ENCODE measurements at regions not wholly inside any gene's neighbourhood (a gene's known extent, or its start where the extent isn't known, plus 50 kb on each side); places are given as distances from the start of the nearest gene placed in this dataset.

DNA sequence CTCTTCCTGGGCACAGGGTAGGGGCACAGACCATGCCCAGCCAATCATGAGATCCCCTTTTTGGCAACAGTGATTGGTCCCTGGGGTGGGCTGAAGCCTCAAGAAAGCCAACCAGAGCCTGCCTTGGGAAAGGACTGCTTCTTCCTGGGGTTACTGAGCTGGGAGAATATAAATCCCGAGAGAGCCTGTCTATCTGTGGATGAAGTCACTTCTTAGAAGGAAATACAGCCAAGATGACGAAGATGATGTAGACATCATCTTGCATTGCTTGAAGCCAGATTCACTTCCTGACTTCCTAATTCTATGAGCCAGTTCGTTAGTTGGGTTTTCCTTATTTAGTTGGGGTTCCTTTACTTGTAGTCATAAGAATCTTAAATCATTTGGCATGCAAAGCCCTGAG is 50.1 kb upstream of the PWWP2A start:
- no peaks in the 10 kb centered on the region for H3K9me3 ChIP-seq (ENCODE audit: control insufficient read depth, insufficient read depth, low read length)
- H4K8ac ChIP-seq (ENCODE audit: low read depth in 2 of 2, low read length in 2 of 2), result peak overlapping the region; percentile 93 to 100
- H3K23ac ChIP-seq (ENCODE audit: low read depth, low read length), result peak overlapping the region; percentile 99
- H2AK5ac ChIP-seq (ENCODE audit: low read depth, low read length), result peak overlapping the region; percentile 99
- dilution Hi-C loops (cut with HindIII; ENCODE audit: low sequenced_read_pairs, unreplicated experiment), result no loop called here
- DNase-seq, result peak; percentile 97
- CTCF ChIA-PET, result no interaction called here
- peak overlapping the region; percentile 92 for H3K56ac ChIP-seq (ENCODE audit: extremely low read depth, insufficient read depth, low read length)
- H3K9ac ChIP-seq (ENCODE audit: low read depth, low read length), result peak overlapping the region; percentile 56
- H3K79me1 ChIP-seq (ENCODE audit: low read depth in 1 of 2, low read length in 2 of 2), result 0 out of 4 replicates have a peak, but pooled peaks cover 0 to 3% of the 10 kb centered on the region in 2 experiments
- peak overlapping the region; percentile 85 for H2AFZ ChIP-seq (replicated peaks; ENCODE audit: low read length, poor library complexity)
- POLR2A ChIA-PET (ENCODE audit: unreplicated experiment), result interaction anchor here (0.6 kb wide), 1 partner anchor 18 kb away, joined by 3 read pairs; no protein-coding TSS in a partner anchor
- peak overlapping the region; percentile 97 for H3K27ac ChIP-seq (ENCODE audit: insufficient read depth, low read length)
- H2BK5ac ChIP-seq (ENCODE audit: low read depth, low read length, poor library complexity, severe bottlenecking), result peak overlapping the region; percentile 96
- no CpG with 5 or more reads among the region's 3 CpGs for WGBS, 2 experiments (ENCODE audit: extremely low coverage in 2 of 2, insufficient read length in 1 of 2)
- H3K4ac ChIP-seq (ENCODE audit: low read depth, low read length), result peak overlapping the region; percentile 99
- peak overlapping the region; percentile 98 for H2AK9ac ChIP-seq (replicated peaks; ENCODE audit: low read depth, low read length, poor library complexity)
- no peaks in the 10 kb centered on the region for H4K20me1 ChIP-seq (ENCODE audit: insufficient read depth, low read length)
- intact Hi-C loops (cut with micrococcal nuclease), result no loop called here
- in situ Hi-C loops (cut with MboI; ENCODE audit: low sequenced_read_pairs), result no loop called here
- peaks cover 18% of the 10 kb centered on the region for H3K4me1 ChIP-seq (ENCODE audit: control insufficient read depth, insufficient read depth, low read length)
- peak overlapping the region; percentile 98 for H3K14ac ChIP-seq (replicated peaks; ENCODE audit: low read depth, low read length)
- peak overlapping the region; percentile 94 for H3K4me2 ChIP-seq (ENCODE audit: low read depth, low read length)
- H2BK120ac ChIP-seq (ENCODE audit: low read depth, low read length), result peak overlapping the region; percentile 99
- peak overlapping the region; percentile 98; the same call in 2 of the 3 replicates for H2BK15ac ChIP-seq (ENCODE audit: low read depth, low read length)
- H4K91ac ChIP-seq (ENCODE audit: insufficient read depth, low read depth, low read length), result peak overlapping the region; percentile 98
- H3K27me3 ChIP-seq (ENCODE audit: control insufficient read depth, insufficient read depth, low read length), result no peaks in the 10 kb centered on the region
- peak overlapping the region; percentile 92 for H4K5ac ChIP-seq (ENCODE audit: low read depth, low read length)
- BruUV-seq (replicated peaks), result no TSS peak
- H3K18ac ChIP-seq (ENCODE audit: low read depth, low read length), result peak overlapping the region; percentile 92
- no peaks in the 10 kb centered on the region for H3K36me3 ChIP-seq (ENCODE audit: control insufficient read depth, insufficient read depth, low read length)
- peak overlapping the region; percentile 18; the same call in 1 of the 2 replicates for H3K4me3 ChIP-seq (ENCODE audit: insufficient read depth, low read depth, low read length)
- TF ChIP-seq CEBPB (IDR thresholded peaks at IDR 0.05; ENCODE audit: low read depth, low read length) (peak; percentile 77), POLR2A (IDR thresholded peaks at IDR 0.05; ENCODE audit: low read depth, low read length) (0 out of 2 replicates have a peak, but pooled peaks have one; percentile 39), BHLHE40 (IDR thresholded peaks at IDR 0.05; ENCODE audit: low read depth, low read length) (no peak), MAFK (IDR thresholded peaks at IDR 0.05; ENCODE audit: low read depth, low read length) (no peak)
- peak overlapping the region; percentile 97 for H2BK20ac ChIP-seq (ENCODE audit: low read depth, low read length)
- peaks cover 4% of the 10 kb centered on the region for H3K9me1 ChIP-seq (ENCODE audit: insufficient read depth, low read length)
- peak; percentile 31 for ATAC-seq (ENCODE audit: low read depth)
